Smooth muscle cell (in vitro differentiated cells): ENCODE measurements at regions not wholly inside any gene's neighbourhood (a gene's known extent, or its start where the extent isn't known, plus 50 kb on each side); places are given as distances from the start of the nearest gene placed in this dataset.

Experiments used
- DNase-seq: peaks from one replicate; lab custom pipeline; 2025; ENCODE audit not compliant: unreplicated experiment; lab: John Stamatoyannopoulos, UW
- H2AFZ ChIP-seq: fragments of 200-600 bp; sonication (generic); 2 replicates; pipeline ENCODE4 v1.6.0; 2016; ENCODE audit warnings: antibody characterized with exemption, low read depth, mild to moderate bottlenecking
- H3F3A ChIP-seq: fragments of 200-600 bp; sonication (generic); 2 replicates; pipeline ENCODE4 v1.6.0; 2017; ENCODE audit warnings: antibody characterized with exemption, low read depth
- H3K27ac ChIP-seq: fragments of 200-600 bp; sonication (generic); 2 replicates; pipeline ENCODE4 v1.5.1; 2016; ENCODE audit warnings: low read depth, mild to moderate bottlenecking
- H3K27me3 ChIP-seq: fragments of 200-600 bp; sonication (generic); 2 replicates; pipeline ENCODE4 v1.6.1; 2016; ENCODE audit warnings: low read depth, mild to moderate bottlenecking
- H3K36me3 ChIP-seq: fragments of 200-600 bp; sonication (generic); 2 replicates; pipeline ENCODE4 v1.5.1; 2016; ENCODE audit warnings: low read depth
- H3K4me1 ChIP-seq: fragments of 200-600 bp; sonication (generic); 2 replicates; pipeline ENCODE4 v1.5.1; 2016; ENCODE audit warnings: low read depth
- H3K4me2 ChIP-seq: fragments of 200-600 bp; sonication (generic); 2 replicates; pipeline ENCODE4 v1.6.0; 2016; ENCODE audit warnings: mild to moderate bottlenecking
- H3K4me3 ChIP-seq: fragments of 200-600 bp; sonication (generic); 2 replicates; pipeline ENCODE4 v1.5.1; 2016; ENCODE audit warnings: mild to moderate bottlenecking
- H3K79me2 ChIP-seq: fragments of 200-600 bp; sonication (generic); 2 replicates; pipeline ENCODE4 v1.6.0; 2016; ENCODE audit warnings: low read depth, mild to moderate bottlenecking
- H3K9ac ChIP-seq: fragments of 200-600 bp; sonication (generic); 2 replicates; pipeline ENCODE4 v1.6.0; 2016; ENCODE audit warnings: low read depth
- H3K9me3 ChIP-seq: fragments of 200-600 bp; sonication (generic); replicated peaks from 2 replicates; pipeline ENCODE4 v1.5.1; 2016; ENCODE audit warnings: low read depth
- H4K20me1 ChIP-seq: fragments of 200-600 bp; sonication (generic); 2 replicates; pipeline ENCODE4 v1.6.0; 2016; ENCODE audit warnings: low read depth
- WGBS: methylation state at CpG from one replicate; pipeline ENCODE4 v1.1.7; 2016; ENCODE audit warnings: low lambda C conversion rate; 5-methylcytosine and 5-hydroxymethylcytosine counted together
- TF ChIP-seq, protein P1 (sequence below): fragments of 200-600 bp; sonication (generic); IDR thresholded peaks from 2 replicates; pipeline ENCODE4 v1.5.1; 2017; ENCODE audit warnings: borderline replicate concordance, mild to moderate bottlenecking, antibody characterized with exemption; ENCODE audit not compliant: insufficient read depth, poor library complexity, severe bottlenecking

DNA sequence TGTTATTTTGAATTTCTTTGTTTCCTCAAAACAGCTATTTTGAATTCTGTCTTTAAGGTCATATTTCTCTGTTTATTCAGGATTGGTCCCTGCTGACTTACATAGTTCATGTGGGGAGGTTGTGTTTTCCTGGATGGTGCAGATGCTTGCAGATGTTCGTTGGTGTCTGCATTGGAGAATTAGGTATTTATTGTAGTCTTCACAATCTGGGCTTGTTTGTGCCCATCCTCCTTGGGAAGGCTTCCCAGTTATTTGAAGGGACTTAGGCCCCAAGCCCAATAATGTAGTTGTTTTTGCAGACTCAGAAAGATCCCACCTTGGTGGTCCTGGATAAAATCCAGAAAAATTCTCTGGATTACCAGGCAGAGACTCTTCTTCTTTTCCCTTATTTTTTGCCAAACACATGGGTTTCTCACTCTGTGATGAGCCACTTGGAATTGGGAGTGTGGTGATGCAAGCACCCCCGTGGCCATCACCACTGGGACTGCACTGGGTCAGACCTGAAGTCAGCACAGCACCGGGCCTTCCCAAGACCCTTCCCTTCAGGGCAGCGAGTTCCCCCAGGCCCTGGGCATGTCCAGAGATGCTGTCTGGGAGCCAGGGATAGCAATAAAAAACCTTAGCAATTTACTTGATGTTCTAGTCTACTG, 81.6 kb upstream of the EZR start:
- Histone ChIP-seq H2AFZ (no peak overlapping the region), H3K9ac (no peak overlapping the region), H4K20me1 (no peaks in the 10 kb centered on the region), H3K27ac (no peak overlapping the region), H3K27me3 (no peaks in the 10 kb centered on the region), H3K4me3 (no peak overlapping the region), H3K79me2 (no peaks in the 10 kb centered on the region), H3K36me3 (peaks cover 3% of the 10 kb centered on the region), H3K4me1 (no peaks in the 10 kb centered on the region), H3F3A (no peaks in the 10 kb centered on the region), H3K9me3 (peaks cover 19% of the 10 kb centered on the region), H3K4me2 (no peak overlapping the region)
- TF ChIP-seq, protein P1, sequence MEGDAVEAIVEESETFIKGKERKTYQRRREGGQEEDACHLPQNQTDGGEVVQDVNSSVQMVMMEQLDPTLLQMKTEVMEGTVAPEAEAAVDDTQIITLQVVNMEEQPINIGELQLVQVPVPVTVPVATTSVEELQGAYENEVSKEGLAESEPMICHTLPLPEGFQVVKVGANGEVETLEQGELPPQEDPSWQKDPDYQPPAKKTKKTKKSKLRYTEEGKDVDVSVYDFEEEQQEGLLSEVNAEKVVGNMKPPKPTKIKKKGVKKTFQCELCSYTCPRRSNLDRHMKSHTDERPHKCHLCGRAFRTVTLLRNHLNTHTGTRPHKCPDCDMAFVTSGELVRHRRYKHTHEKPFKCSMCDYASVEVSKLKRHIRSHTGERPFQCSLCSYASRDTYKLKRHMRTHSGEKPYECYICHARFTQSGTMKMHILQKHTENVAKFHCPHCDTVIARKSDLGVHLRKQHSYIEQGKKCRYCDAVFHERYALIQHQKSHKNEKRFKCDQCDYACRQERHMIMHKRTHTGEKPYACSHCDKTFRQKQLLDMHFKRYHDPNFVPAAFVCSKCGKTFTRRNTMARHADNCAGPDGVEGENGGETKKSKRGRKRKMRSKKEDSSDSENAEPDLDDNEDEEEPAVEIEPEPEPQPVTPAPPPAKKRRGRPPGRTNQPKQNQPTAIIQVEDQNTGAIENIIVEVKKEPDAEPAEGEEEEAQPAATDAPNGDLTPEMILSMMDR = no peak
- WGBS = 88% methylated on average over 4 of the region's 4 CpGs
- no peak for DNase-seq

DNA sequence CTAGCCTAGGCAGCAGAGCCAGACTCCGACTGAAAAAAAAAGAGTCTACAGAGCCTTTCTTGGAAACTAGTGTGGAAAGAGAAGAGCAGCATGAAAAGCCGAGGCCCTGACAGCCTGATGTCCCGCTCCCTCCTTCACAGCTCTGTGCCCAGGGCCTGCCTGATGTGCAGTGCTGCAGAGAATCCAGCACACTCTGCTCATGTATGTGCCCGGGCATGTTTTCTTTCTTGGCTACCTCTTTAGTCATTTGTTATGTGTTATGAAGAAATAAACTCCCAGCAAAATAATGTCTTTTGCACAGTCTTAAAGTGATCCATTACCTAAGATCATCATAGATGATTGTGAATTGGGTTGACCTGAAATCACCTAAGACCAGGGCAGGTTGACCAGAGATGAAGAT, 78.1 kb upstream of the EZR start:
- H3K36me3 ChIP-seq = no peaks in the 10 kb centered on the region
- peaks cover 9% of the 10 kb centered on the region for H3K4me1 ChIP-seq
- no peaks in the 10 kb centered on the region for H3K27me3 ChIP-seq
- H3F3A ChIP-seq = no peaks in the 10 kb centered on the region
- no peaks in the 10 kb centered on the region for H3K79me2 ChIP-seq
- H4K20me1 ChIP-seq = no peaks in the 10 kb centered on the region
- H3K9ac ChIP-seq = no peak overlapping the region
- H2AFZ ChIP-seq = no peak overlapping the region
- 95% methylated on average over 4 of the region's 4 CpGs for WGBS
- TF ChIP-seq, protein P1 = no peak
- no peak overlapping the region for H3K4me3 ChIP-seq
- no peak overlapping the region for H3K27ac ChIP-seq
- no peaks in the 10 kb centered on the region for H3K9me3 ChIP-seq
- DNase-seq = no peak
- no peak overlapping the region for H3K4me2 ChIP-seq

DNA sequence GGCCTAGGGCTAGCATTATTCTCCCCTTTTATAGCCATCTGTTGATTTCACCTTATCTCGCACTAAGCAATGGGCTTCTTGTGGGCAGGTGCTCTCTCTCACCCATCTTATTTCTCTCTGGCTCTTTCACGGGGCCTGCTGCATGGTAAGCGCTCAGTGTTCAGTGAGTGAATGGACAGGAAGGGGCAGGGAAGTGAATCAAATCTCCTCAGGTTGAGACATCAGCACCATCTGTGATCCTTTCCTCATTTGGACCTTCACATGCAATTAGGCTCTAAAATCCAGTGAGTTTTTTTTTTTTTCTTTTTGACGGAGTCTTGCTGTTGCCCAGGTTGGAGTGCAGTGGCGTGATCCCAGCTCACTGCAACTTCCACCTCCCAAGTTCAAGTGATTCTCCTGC, 76.5 kb upstream of the EZR start:
- H3F3A ChIP-seq = no peaks in the 10 kb centered on the region
- H3K27me3 ChIP-seq = no peaks in the 10 kb centered on the region
- DNase-seq = no peak
- H3K4me2 ChIP-seq = no peak overlapping the region
- H3K9ac ChIP-seq = no peak overlapping the region
- H3K4me3 ChIP-seq = no peak overlapping the region
- TF ChIP-seq, protein P1 = no peak
- H3K4me1 ChIP-seq = peaks cover 9% of the 10 kb centered on the region
- no peaks in the 10 kb centered on the region for H3K79me2 ChIP-seq
- H3K9me3 ChIP-seq = no peaks in the 10 kb centered on the region
- WGBS = 97% methylated on average over 5 of the region's 5 CpGs
- H3K27ac ChIP-seq = no peak overlapping the region
- H2AFZ ChIP-seq = no peak overlapping the region
- no peaks in the 10 kb centered on the region for H3K36me3 ChIP-seq
- H4K20me1 ChIP-seq = no peaks in the 10 kb centered on the region

DNA sequence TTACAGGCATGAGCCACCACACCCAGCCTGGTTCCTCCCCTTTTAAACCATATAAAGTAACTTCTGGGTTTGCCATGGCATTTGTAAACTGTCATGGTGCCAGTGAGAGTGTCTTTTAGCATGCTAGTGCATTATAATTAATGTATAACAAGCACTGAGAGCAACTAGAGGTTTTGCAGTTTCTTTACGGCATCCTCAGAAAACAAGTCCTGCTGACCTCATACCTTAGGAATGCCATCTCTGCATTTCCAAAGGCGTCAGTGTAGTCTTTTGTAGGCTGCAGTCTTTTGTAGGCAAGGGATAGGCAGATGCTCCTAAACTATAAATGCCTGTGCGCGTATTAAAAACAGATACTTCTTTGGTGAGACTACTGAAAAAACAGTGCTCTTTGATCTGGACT, 75.0 kb upstream of the EZR start:
- WGBS = 9% methylated on average over 4 of the region's 4 CpGs

More for the DNA sequence above, 75.0 kb upstream of the EZR start:
- TF ChIP-seq, protein P1 = no peak
- peaks cover 9% of the 10 kb centered on the region for H3K4me1 ChIP-seq
- peak overlapping the region; percentile 59 for H3K27ac ChIP-seq
- H3K27me3 ChIP-seq = no peaks in the 10 kb centered on the region
- no peak for DNase-seq
- no peak overlapping the region for H3K4me3 ChIP-seq
- no peak overlapping the region for H2AFZ ChIP-seq
- H4K20me1 ChIP-seq = no peaks in the 10 kb centered on the region
- H3F3A ChIP-seq = no peaks in the 10 kb centered on the region
- H3K9ac ChIP-seq = no peak overlapping the region
- no peaks in the 10 kb centered on the region for H3K9me3 ChIP-seq
- no peak overlapping the region for H3K4me2 ChIP-seq
- H3K79me2 ChIP-seq = no peaks in the 10 kb centered on the region
- H3K36me3 ChIP-seq = no peaks in the 10 kb centered on the region
